IPS-18c (cell line): ENCODE measurements at regions not wholly inside any gene's neighbourhood (a gene's known extent, or its start where the extent isn't known, plus 50 kb on each side); places are given as distances from the start of the nearest gene placed in this dataset.

Experiments used
- H3K4me3 ChIP-seq: 2 replicates; pipeline ENCODE4 v1.7.0; 2013; ENCODE audit warnings: low read depth, mild to moderate bottlenecking, low read length, moderate library complexity; ENCODE audit not compliant: insufficient read depth
- H3K9me3 ChIP-seq: one replicate; pipeline ENCODE4 v1.6.1; 2013; ENCODE audit warnings: mild to moderate bottlenecking, low read length, moderate library complexity; ENCODE audit not compliant: control insufficient read depth, insufficient read depth

GRCh38 chr1:30641572-30642353 is 81.6 kb downstream of the MATN1 start:
- no peak overlapping the region for H3K4me3 ChIP-seq

GRCh38 chr1:30639881-30640452 is 83.4 kb downstream of the MATN1 start:
- Histone ChIP-seq H3K9me3 (peaks cover 2% of the 10 kb centered on the region), H3K4me3 (no peak overlapping the region)

More at GRCh38 chr1:30641572-30642353, 81.6 kb downstream of the MATN1 start:
- no peaks in the 10 kb centered on the region for H3K9me3 ChIP-seq

GRCh38 chr1:30638811-30639210 is 84.6 kb downstream of the MATN1 start:
- Histone ChIP-seq H3K9me3 (peaks cover 2% of the 10 kb centered on the region), H3K4me3 (no peak overlapping the region)

- Histone ChIP-seq H3K4me3 (no peak overlapping the region), H3K9me3 (peaks cover 2% of the 10 kb centered on the region)
Observed at GRCh38 chr1:30638086-30638485, 85.3 kb downstream of the MATN1 start.

GRCh38 chr1:30637183-30637980 is 86.0 kb downstream of the MATN1 start:
- H3K4me3 ChIP-seq: no peak overlapping the region

GRCh38 chr1:30636621-30637020 is 86.8 kb downstream of the MATN1 start:
- peaks cover 2% of the 10 kb centered on the region for H3K9me3 ChIP-seq
- no peak overlapping the region for H3K4me3 ChIP-seq

More at GRCh38 chr1:30637183-30637980, 86.0 kb downstream of the MATN1 start:
- H3K9me3 ChIP-seq: peaks cover 2% of the 10 kb centered on the region

DNA sequence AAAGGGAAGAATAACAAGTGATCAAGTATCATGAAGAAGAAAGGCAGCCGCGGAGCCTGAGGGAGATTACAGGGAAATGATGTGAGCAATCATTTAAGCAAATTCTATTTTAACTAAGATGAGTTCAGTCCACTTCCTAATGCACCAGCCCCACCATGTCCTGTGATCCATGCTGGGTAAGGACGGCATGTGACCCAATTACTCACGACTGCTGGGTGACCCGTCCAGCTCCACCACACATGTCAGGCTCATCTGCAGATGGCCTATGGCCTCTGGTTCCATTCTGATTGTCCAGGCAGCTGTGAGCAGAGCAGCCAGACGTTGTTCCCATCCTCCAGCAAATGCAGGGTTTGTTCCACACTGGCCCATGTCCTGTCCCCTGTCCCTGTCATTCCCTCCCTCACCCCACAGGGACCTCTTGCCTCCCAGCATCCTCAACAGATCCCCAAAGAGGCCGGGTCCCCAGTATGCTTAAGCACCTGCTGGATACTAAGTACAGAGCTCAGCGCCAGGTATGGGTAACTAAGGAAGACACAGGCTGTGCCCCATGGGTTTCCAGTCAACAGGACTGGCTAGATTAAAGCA is 87.9 kb downstream of the MATN1 start:
- H3K4me3 ChIP-seq: no peak overlapping the region
- H3K9me3 ChIP-seq: peaks cover 2% of the 10 kb centered on the region

DNA sequence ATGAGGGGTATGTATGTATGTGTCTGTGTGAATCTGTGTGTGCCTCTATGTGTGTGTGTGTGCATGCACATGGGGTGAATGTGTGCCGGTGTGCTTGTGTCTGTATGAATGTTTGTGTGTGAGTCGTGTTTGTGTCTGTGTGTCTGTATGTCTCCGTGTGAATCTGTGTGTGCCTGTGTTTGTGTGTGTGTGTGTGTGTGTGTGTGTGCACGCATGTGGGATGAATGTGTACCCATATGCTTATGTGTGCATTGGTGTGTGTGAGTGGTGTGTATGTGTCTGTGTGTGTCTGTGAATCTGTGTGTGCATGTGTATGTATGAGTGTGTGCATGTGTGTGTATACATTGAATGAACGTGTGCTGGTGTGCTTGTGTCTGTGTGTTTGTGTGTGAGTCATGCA is 88.9 kb downstream of the MATN1 start:
- Histone ChIP-seq H3K4me3 (no peak overlapping the region), H3K9me3 (peaks cover 2% of the 10 kb centered on the region)

- Histone ChIP-seq H3K9me3 (peaks cover 2% of the 10 kb centered on the region), H3K4me3 (no peak overlapping the region)
Observed at GRCh38 chr1:30633294-30633693, 90.1 kb downstream of the MATN1 start.

DNA sequence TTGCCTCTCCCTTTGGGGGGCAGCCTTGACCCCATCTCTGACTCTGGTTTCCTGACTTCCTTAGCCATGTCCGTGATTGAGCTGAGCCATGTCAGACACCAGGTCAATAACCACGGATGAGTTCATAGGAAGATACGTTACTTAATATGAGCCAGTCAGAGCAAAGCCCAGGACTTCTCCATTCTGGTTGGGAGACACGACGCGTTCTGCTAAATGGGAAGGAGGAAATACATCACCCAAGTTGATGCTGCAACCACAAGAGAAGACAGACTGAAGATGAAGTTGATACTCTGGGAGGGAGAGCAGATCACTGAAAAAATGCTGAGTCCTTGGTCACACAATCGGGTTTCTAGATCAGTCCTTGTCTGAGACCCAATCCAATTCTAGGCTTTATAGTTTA is 90.9 kb downstream of the MATN1 start:
- H3K9me3 ChIP-seq: peaks cover 2% of the 10 kb centered on the region

GRCh38 chr1:30631700-30632099 is 91.7 kb downstream of the MATN1 start:
- Histone ChIP-seq H3K4me3 (no peak overlapping the region), H3K9me3 (peaks cover 2% of the 10 kb centered on the region)

More for the DNA sequence above, 90.9 kb downstream of the MATN1 start:
- H3K4me3 ChIP-seq: no peak overlapping the region

DNA sequence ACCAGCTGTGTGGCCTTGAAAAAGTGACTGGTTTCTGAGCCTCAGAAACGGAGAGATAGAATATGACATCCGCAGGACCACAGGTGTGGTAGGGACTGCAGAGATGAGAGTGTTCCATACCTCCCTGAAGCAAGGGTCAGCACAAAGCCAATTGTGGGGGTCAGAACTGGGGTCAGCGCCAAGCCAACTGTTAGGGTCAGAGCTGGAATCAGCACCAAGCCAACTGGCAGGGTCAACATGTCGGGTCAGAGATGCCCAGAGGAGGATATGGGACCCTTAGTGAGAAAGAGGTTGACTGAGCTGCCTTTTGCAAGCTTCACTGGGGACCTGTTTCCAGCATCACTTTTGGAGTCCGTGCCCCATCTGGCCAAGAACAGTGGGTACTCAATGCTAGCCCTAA is 93.9 kb downstream of the MATN1 start:
- H3K9me3 ChIP-seq: no peaks in the 10 kb centered on the region
- no peak overlapping the region for H3K4me3 ChIP-seq

GRCh38 chr1:30627994-30628393 is 95.4 kb downstream of the MATN1 start:
- Histone ChIP-seq H3K9me3 (no peaks in the 10 kb centered on the region), H3K4me3 (no peak overlapping the region)

DNA sequence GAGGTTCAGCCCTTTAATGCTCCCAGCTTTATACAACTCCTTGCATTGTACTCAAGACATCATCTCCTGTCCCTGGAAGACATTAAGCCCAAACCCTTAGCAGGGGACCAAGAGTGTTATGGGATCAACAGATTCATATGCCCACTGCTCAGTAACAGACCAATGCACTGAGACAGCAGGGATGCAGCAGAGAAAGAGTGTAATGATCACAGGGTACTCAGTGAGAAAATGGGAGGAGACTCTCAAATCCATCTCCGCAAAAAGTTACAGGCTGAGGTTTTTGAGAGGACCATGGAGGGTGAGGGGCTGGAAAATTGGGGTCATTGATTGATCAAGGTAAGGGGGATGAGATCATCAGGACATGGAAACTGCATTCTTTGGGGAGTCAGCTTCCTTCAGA is 96.2 kb downstream of the MATN1 start:
- Histone ChIP-seq H3K9me3 (no peaks in the 10 kb centered on the region), H3K4me3 (no peak overlapping the region)

- H3K9me3 ChIP-seq: no peaks in the 10 kb centered on the region
- no peak overlapping the region for H3K4me3 ChIP-seq
Observed at GRCh38 chr1:30623431-30623830, 100.0 kb downstream of the MATN1 start.

DNA sequence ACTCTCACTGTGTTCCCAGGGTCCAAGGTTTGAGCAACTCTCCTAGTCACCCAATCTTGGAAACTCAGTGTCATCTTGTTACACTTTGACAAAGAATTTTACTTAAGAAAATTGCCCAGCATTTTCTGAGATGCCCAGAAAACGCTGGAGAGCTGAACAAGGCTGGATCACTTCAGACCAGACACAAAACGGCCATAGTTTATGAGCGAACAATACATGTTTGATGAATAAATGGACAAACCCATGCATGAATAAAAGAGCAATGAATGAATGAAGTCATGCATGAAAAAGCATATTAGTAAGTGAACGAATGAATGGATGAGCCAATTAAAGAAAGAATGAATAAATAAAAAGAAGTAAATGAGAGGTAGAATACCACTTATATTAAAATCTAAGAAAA is 103.8 kb downstream of the MATN1 start:
- Histone ChIP-seq H3K4me3 (no peak overlapping the region), H3K9me3 (no peaks in the 10 kb centered on the region)

DNA sequence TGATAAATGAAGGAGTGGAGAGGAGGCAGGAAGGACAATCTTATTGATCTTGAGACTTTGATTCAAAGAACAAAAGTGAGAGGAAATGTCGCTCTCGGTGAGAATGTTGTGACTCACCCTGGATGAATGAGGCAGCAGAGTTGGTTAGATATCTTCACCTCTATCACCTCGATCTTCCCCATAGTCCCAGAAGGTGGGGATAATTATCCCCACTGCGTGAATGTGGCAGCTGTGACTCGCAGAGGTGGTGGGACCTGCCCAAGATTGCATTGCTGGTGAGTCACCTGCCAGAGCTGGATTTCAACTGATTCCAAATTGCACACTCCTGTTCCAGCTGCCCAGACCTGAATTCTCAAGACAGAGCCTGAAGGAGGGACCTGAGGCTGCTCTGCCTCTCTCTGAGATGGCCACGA is 105.0 kb downstream of the MATN1 start:
- no peaks in the 10 kb centered on the region for H3K9me3 ChIP-seq

DNA sequence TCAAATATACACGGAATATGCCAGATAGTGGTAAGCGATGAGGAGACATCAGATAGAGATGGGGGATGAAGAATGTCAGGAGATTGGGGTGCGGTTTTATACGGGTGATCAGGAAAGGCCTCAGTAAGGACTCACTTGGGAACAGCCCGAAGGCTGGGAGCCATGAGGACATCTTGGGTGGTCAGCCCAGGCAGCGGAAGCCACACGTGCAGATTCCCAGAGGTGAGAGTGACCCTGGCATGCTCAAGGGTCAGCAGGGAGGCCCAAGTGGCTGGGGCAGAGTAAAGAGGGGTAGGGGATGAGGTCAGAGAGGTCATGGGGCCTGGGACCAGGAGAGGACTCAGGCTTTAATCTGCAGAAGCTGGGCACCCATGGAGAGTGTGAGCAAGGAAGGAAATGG is 106.6 kb downstream of the MATN1 start:
- no peak overlapping the region for H3K4me3 ChIP-seq
- no peaks in the 10 kb centered on the region for H3K9me3 ChIP-seq

More for the DNA sequence above, 105.0 kb downstream of the MATN1 start:
- no peak overlapping the region for H3K4me3 ChIP-seq
